ENCODE measurements at regions not wholly inside any gene's neighbourhood (a gene's known extent, or its start where the extent isn't known, plus 50 kb on each side); places are given as distances from the start of the nearest gene placed in this dataset.

DNA sequence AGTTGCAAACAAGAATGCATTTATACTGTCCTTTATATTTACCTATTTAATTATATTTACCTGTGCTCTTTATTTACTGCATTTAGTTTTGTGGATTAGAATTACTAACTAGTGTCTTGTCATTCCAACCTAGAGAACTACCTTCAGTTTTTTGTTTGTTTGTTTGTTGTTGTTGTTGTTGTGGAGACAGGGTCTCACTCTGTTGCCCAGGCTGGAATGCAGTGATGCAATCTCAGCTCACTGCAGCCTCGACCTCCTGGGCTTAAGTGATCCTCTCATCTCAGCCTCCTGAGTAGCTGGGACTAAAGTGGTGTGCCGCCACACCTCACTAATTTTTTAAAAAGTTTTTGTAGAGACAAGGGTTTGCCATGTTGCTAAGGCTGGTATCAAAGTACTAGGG, 156.4 kb upstream of the AKR1E2 start:
- Mint-ChIP-seq H3K4me1 (no peaks in the 10 kb centered on the region), H3K27me3 (peaks cover 20% of the 10 kb centered on the region), H3K27ac (no peak overlapping the region), H3K4me3 (no peak overlapping the region), H3K9me3 (peaks cover 0 to 10% of the 10 kb centered on the region in 2 donors)
- no peak for ATAC-seq
- no peak for DNase-seq

DNA sequence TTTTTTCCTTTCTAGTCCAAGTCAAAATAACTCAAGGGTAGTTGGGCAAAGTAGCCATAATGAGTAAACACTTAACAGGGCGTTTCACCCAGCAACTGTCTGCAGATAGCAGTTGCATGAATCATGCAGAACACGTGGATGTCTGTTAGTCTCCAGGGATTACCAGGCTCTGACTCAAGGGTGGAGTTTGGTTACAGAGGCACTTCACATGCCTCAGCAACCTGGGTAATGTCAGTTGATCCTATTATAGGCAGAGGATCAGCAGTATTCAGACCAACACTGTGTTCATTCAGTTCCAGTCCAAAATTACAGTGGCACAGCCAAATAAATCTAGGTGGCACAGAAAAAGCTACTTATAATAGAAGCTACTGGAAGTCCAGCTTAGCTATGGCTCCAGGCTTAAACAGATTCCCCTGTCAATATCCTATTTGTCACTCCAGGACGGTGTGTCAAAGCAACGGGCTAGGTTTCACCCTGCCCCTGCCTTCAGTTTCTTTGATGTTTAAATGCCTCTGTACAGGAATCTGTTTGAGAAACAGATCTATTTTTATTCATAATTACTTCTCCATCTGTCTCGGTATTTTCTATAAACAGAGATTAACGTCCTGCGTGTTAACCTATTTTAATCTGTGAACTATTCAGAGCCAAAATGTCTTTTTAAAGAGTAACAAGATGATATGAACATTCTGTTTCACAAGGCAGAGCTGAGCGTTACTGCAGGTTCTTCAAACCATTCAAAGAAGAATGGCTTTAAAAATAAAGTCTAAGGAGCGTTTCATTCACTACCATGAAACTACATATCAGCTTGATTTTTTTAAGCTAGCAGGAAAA, 162.6 kb upstream of the AKR1E2 start:
- Mint-ChIP-seq H3K27ac (no peak overlapping the region), H3K27me3 (peaks cover 19% of the 10 kb centered on the region), H3K9me3 (no peaks in the 10 kb centered on the region), H3K4me1 (no peaks in the 10 kb centered on the region), H3K4me3 (no peak overlapping the region)
- DNase-seq (no peak), ATAC-seq (no peak)

DNA sequence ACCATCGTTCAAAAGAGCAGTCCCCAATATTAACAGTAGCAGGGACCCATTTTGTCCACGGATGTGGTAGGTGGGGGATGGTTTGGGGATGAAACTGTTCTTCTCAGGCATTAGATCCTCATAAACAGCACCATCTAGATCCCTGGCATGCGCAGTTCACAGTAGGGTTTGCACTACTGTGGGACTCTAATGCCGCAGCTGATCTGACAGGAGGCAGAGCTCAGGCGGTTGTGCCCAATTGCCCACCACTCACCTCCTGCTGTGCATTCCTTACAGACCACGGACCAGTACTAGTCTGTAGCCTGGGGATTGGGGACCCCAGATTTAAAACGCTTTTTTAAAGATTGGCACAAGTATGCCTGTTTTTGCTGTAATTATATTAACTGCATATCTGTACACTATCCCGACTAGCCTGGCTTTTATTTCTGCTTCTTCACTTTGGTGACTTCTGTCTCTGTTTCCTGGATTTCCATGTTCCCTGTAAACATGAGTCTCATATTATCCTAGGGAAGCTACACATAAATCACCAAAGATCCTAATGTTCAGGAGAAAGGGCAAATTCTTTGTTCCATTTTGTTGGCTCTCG, 163.3 kb upstream of the AKR1E2 start:
- no peak overlapping the region for H3K4me3 Mint-ChIP-seq
- peaks cover 19% of the 10 kb centered on the region for H3K27me3 Mint-ChIP-seq
- no peak for DNase-seq
- ATAC-seq = no peak
- H3K9me3 Mint-ChIP-seq = no peaks in the 10 kb centered on the region
- H3K27ac Mint-ChIP-seq = no peak overlapping the region
- H3K4me1 Mint-ChIP-seq = no peaks in the 10 kb centered on the region

DNA sequence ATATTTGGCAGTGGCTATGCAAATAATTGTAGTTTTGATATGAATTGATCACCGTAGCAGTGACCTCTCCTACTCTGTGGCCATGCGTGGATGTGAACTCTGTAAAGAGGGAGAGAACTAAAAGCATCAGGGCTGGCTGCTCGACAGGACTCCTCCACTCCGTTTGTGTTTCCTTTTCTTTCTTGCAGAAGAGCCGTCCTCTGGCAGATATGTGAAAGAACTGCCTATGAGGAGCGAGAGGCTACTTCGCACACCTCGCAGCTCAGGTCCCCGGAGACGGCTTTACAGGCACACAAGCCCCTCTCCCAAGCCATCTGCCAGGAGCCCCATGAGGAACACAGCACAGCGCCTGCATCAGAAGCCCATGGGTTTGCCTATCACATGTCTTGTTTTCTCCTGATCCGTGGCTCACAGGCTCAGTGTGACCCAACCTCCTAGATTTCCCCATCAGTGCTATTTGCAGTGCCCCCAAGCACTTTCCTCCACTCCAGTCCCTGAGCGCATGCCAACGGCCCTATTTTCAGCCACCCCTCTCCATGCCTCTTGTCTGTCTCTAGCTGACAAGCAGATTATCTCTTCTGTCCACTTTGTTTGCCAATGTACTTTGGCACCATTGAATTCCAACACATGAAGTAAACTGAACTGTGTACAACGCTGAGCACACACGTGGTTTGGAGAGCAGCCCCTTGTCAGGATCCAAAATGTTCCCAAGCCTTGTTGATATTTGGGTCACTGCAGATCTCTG, 164.3 kb upstream of the AKR1E2 start:
- no peak overlapping the region for H3K4me3 Mint-ChIP-seq
- ATAC-seq (no peak), DNase-seq (no peak)
- no peak overlapping the region for H3K27ac Mint-ChIP-seq
- no peaks in the 10 kb centered on the region for H3K4me1 Mint-ChIP-seq
- H3K27me3 Mint-ChIP-seq = peaks cover 19% of the 10 kb centered on the region
- H3K9me3 Mint-ChIP-seq = no peaks in the 10 kb centered on the region

DNA sequence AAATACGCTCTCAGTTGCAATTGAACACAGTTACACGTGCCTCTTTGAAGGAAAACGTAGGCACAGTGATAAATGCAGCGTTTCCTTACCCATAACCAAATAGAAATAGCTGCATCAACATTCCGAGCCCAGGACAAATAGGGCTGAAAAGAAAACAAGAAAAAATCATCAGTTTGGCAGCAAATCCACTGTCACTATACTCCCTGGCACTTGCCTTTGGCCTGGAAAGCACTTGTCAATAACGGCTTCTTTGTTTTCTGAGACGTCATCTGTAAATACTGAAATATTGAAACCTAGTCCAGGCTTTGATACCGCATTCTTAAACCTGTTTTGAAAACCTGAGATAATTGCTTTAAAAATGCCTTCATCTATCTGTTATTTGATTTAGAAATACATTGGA, 167.2 kb upstream of the AKR1E2 start:
- DNase-seq (no peak), ATAC-seq (no peak)
- H3K4me1 Mint-ChIP-seq = peaks cover 2% of the 10 kb centered on the region
- H3K27ac Mint-ChIP-seq = no peak overlapping the region
- peaks cover 32% of the 10 kb centered on the region for H3K27me3 Mint-ChIP-seq
- H3K9me3 Mint-ChIP-seq = no peaks in the 10 kb centered on the region
- no peak overlapping the region for H3K4me3 Mint-ChIP-seq

- peaks cover 16% of the 10 kb centered on the region for H3K4me1 Mint-ChIP-seq
- no peak for ATAC-seq
Measured at GRCh38 chr10:4656576-4657194, 169.3 kb upstream of the AKR1E2 start.

DNA sequence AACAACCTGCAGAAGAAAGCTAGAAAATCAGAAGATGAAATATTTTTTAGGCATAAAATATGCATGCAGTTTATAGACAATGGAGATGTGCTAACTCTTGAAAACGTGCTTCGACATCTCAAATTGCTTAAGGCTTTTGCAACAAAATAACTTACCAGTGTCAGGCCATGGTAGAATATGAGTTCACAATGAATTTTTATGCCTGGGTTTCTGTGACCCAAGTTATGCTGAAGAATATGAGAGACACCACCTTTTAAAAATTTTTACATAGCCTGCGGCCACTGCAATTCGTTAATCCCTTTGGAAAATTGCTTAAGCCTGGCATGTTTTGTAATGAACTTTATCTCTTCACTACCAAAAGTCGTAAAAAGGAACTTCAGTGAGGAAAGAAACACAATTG, 170.1 kb upstream of the AKR1E2 start:
- ATAC-seq (no peak), DNase-seq (no peak)
- H3K27me3 Mint-ChIP-seq = peaks cover 21% of the 10 kb centered on the region
- H3K9me3 Mint-ChIP-seq = no peaks in the 10 kb centered on the region
- H3K4me3 Mint-ChIP-seq = no peak overlapping the region
- peaks cover 23% of the 10 kb centered on the region for H3K4me1 Mint-ChIP-seq
- H3K27ac Mint-ChIP-seq = no peak overlapping the region

More at GRCh38 chr10:4656576-4657194, 169.3 kb upstream of the AKR1E2 start:
- Mint-ChIP-seq H3K27me3 (peaks cover 27% of the 10 kb centered on the region), H3K9me3 (no peaks in the 10 kb centered on the region), H3K27ac (no peak overlapping the region), H3K4me3 (no peak overlapping the region)
- peak; percentile 20 to 32 for DNase-seq

GRCh38 chr10:4655406-4655805, 170.6 kb upstream of the AKR1E2 start:
- DNase-seq (no peak), ATAC-seq (no peak)
- H3K4me1 Mint-ChIP-seq = peaks cover 26% of the 10 kb centered on the region
- H3K4me3 Mint-ChIP-seq = no peak overlapping the region
- H3K9me3 Mint-ChIP-seq = no peaks in the 10 kb centered on the region
- peaks cover 19% of the 10 kb centered on the region for H3K27me3 Mint-ChIP-seq
- H3K27ac Mint-ChIP-seq = no peak overlapping the region

- no peaks in the 10 kb centered on the region for H3K9me3 Mint-ChIP-seq
- no peak overlapping the region for H3K27ac Mint-ChIP-seq
- DNase-seq (no peak), ATAC-seq (no peak)
- H3K4me1 Mint-ChIP-seq = peaks cover 29% of the 10 kb centered on the region
- no peak overlapping the region for H3K4me3 Mint-ChIP-seq
- peaks cover 21% of the 10 kb centered on the region for H3K27me3 Mint-ChIP-seq
Measured at GRCh38 chr10:4654496-4654895, 171.5 kb upstream of the AKR1E2 start.

- Mint-ChIP-seq H3K27me3 (peaks cover 28% of the 10 kb centered on the region), H3K9me3 (no peaks in the 10 kb centered on the region), H3K4me3 (no peak overlapping the region), H3K4me1 (peaks cover 29% of the 10 kb centered on the region), H3K27ac (no peak overlapping the region)
- ATAC-seq (no peak), DNase-seq (no peak)
Measured at GRCh38 chr10:4653160-4653559, 172.8 kb upstream of the AKR1E2 start.

- Mint-ChIP-seq H3K27me3 (peaks cover 28% of the 10 kb centered on the region), H3K9me3 (no peaks in the 10 kb centered on the region), H3K27ac (peak overlapping the region; percentile 95 to 97), H3K4me3 (peak overlapping the region; percentile 59 to 70), H3K4me1 (peaks cover 29% of the 10 kb centered on the region)
- ATAC-seq = peak; percentile 97
- DNase-seq = peak; percentile 37 to 52
Measured at GRCh38 chr10:4652111-4653010, 173.6 kb upstream of the AKR1E2 start.

GRCh38 chr10:4651404-4652037, 174.5 kb upstream of the AKR1E2 start:
- DNase-seq = peak; percentile 22 to 34
- Mint-ChIP-seq H3K9me3 (no peaks in the 10 kb centered on the region), H3K4me3 (peak overlapping the region; percentile 59 to 70), H3K27me3 (peaks cover 32% of the 10 kb centered on the region), H3K27ac (peak overlapping the region; percentile 95 to 97), H3K4me1 (peaks cover 29% of the 10 kb centered on the region)
- peak; percentile 84 for ATAC-seq

DNA sequence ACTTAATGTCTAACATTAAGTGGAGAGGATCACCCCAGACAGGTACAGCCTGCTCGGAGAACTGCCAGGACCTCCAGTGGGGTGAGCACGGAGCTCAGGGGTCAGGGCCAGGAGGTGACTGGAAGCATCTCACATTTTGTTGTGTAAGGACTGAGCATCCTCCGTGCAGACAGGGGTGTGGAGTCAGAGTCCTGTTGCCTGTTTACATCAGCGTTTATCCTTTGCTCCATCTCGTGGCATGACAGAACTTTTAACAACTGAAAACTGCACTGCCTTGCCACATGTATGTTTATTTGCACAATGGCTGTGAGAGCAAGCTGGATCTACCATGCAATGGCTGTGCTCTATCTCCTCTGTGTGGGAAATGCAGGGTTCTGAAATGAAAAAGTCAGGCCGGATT, 175.4 kb upstream of the AKR1E2 start:
- Mint-ChIP-seq H3K9me3 (no peaks in the 10 kb centered on the region), H3K27me3 (peaks cover 37% of the 10 kb centered on the region), H3K4me3 (no peak overlapping the region), H3K4me1 (peaks cover 29% of the 10 kb centered on the region), H3K27ac (no peak overlapping the region)
- DNase-seq (no peak), ATAC-seq (no peak)

- Mint-ChIP-seq H3K27me3 (peaks cover 32% of the 10 kb centered on the region), H3K4me1 (peaks cover 29% of the 10 kb centered on the region), H3K4me3 (no peak overlapping the region), H3K27ac (no peak overlapping the region), H3K9me3 (no peaks in the 10 kb centered on the region)
- ATAC-seq (no peak), DNase-seq (no peak)
Measured at GRCh38 chr10:4649886-4650508, 176.0 kb upstream of the AKR1E2 start.
